NCI-H526 treated with DMSO at 0.1 percent for 48 hours (cell line): ENCODE measurements at regions not wholly inside any gene's neighbourhood (a gene's known extent, or its start where the extent isn't known, plus 50 kb on each side); places are given as distances from the start of the nearest gene placed in this dataset.

ENCODE experiments used
- DNase-seq: peaks from one replicate; lab custom pipeline; 2025; lab: John Stamatoyannopoulos, UW

DNA sequence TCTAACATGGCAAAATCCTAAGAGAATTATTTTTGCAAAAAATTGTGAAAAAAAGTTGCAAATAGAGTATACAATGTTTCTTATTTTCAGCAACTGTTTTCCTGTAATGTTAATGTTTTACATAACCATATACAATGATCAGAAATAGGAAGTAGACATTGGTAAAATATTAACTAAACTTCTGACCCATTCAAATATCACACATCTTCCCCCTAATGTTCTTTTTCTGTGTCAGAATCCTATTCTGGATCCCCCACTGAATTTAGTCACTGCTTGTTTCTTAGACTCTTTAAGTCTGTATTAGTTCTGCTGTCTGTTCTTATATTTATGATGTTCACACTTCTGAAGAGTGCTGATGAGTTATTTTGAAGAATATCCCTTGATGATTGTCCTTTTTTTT lies 62.0 kb downstream of the HFE start:
- no peak for DNase-seq

DNA sequence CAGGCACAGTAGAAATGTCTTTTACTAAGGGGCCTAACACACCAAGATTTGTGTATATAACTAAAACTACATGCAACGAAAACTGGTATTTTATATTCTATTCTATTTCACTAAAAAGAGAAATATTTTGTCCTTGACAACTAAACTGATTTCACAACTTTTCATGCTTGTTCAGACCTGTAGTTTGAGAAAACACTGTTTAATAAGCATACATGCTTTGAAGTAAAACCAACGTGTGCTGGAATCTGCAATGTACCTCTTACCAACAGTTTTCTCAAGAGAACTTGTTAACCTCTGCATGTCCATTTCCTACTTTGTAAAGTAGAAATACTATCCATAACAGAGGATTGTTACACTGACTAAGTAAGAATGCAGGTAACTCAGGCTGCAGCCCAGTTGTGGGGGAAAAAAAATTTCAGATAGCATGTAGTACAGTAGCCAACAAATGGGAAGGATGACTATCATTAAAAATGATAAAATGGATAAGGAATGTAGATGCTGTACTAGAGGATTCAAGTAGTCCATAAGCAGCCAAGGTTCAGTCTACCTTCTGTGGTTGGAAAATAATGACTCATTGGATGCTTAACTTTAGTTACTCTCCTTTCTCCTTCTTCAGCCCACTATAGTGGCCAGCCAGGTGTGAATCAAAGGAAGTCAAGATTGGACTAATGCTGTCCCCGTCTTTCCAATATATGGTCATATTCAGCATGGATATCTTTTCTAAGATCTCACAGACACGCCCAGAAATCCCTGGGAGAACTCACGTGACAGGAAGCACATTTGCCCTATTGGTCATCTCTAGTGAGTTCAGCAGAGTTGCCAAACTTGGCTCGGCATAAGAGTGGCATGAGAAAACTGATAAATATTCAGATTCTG lies 65.2 kb downstream of the HFE start:
- no peak for DNase-seq

DNA sequence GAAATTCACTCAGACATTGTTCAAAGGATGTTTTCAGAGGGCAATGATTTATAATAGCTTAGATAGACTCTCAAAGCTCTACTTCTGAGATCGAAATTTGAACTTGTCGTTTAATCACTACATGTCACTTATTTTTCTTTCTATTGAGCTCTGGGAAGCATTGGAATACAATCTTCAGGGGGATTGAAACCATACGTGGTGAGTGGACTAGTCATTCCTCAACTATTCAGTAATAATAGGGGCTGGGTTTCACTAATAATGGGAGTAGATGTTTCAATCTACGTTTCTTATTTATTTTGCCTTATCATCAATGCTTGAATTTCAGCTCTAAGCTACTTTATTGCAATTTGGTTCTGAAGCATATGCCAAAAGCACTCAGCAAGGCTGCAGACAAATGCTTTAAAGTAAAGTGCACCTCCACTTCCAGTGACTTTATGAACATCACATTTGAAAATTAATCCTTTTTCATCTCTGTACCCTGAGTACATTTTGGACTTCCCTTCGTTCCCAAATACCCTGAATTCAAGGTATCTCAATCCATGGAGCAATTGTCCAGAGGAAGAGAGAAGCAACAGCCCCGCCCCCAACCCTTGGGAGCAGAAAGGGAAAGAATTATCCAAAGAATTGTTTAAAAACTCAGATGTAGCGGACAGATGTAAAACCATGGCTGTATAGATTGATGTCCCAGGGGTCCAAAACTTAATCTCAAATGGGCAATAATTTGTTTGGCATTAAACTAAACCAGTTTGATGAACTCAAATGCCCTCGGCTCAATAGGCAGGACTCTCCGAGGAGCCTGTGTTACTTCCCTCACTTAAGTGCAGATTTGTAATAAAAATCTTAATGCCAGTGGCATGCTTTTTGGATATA lies 68.1 kb downstream of the HFE start:
- peak; percentile 38 for DNase-seq

DNA sequence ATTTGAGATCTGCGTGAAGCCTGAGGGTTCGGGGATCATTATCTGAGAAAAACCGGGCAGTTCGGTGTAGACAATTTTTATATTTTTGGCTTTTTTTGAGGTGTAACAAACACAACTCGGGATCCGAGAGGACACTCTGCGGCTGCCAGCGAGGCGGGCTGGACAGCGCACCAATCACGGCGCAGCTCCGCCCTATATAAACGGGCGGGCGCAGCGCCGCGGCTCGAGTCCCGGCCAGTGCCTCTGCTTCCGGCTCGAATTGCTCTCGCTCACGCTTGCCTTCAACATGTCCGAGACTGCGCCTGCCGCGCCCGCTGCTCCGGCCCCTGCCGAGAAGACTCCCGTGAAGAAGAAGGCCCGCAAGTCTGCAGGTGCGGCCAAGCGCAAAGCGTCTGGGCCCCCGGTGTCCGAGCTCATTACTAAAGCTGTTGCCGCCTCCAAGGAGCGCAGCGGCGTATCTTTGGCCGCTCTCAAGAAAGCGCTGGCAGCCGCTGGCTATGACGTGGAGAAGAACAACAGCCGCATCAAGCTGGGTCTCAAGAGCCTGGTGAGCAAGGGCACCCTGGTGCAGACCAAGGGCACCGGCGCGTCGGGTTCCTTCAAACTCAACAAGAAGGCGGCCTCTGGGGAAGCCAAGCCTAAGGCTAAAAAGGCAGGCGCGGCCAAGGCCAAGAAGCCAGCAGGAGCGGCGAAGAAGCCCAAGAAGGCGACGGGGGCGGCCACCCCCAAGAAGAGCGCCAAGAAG lies 69.0 kb downstream of the HFE start:
- DNase-seq: peak; percentile 74

DNA sequence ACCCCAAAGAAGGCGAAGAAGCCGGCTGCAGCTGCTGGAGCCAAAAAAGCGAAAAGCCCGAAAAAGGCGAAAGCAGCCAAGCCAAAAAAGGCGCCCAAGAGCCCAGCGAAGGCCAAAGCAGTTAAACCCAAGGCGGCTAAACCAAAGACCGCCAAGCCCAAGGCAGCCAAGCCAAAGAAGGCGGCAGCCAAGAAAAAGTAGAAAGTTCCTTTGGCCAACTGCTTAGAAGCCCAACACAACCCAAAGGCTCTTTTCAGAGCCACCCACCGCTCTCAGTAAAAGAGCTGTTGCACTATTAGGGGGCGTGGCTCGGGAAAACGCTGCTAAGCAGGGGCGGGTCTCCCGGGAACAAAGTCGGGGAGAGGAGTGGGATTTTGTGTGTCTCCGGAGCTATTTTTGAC lies 69.6 kb downstream of the HFE start:
- peak; percentile 64 for DNase-seq

DNA sequence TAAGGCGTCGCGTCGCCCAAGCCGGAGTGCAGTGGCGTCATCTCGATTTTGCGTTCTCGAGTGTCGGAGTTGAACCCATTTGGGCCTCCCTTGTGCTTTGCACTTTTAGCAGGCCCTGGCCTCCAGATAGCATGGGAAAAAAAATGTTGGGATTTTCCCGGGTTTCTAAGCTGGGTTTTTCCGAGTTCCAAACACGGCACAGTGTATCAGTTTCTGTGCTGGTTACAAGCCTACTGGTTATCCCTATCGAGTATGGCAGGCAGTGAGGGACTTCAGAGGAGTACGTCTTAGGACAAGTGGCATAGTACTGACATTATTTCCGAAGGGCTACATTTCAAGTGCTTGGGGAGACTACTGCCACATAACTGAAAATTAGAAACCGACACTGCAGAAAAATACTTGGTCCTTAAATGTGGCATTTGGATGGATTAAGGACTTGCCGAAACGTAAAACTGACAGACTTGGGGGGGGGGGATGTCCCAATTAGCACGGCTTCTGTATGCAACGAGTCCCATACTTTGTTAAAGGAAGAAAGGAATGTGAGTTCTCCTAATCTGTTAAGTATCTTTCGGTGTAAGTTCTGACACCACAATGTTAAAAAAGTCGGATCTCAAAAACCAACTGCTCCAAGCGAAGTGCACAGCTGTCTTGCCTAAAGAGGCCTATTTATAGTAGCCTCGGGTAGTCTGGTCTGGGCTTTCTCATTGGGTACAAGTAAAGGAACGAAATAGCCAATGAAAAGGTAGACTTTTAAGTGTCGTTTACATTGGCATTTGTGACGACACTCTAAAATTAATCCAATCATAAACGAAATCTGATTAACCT lies 70.2 kb downstream of the HFE start:
- DNase-seq: peak; percentile 99

DNA sequence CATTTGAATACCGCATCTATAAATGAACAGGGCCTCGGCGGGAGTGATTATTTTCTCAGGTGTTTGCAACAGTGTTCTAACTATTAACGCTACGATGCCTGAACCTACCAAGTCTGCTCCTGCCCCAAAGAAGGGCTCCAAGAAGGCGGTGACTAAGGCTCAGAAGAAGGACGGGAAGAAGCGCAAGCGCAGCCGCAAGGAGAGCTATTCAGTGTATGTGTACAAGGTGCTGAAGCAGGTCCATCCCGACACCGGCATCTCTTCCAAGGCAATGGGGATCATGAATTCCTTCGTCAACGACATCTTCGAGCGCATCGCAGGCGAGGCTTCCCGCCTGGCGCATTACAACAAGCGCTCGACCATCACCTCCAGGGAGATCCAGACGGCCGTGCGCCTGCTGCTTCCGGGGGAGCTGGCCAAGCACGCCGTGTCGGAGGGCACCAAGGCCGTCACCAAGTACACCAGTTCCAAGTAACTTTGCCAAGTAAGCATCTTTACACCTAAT lies 70.9 kb downstream of the HFE start:
- no peak for DNase-seq

DNA sequence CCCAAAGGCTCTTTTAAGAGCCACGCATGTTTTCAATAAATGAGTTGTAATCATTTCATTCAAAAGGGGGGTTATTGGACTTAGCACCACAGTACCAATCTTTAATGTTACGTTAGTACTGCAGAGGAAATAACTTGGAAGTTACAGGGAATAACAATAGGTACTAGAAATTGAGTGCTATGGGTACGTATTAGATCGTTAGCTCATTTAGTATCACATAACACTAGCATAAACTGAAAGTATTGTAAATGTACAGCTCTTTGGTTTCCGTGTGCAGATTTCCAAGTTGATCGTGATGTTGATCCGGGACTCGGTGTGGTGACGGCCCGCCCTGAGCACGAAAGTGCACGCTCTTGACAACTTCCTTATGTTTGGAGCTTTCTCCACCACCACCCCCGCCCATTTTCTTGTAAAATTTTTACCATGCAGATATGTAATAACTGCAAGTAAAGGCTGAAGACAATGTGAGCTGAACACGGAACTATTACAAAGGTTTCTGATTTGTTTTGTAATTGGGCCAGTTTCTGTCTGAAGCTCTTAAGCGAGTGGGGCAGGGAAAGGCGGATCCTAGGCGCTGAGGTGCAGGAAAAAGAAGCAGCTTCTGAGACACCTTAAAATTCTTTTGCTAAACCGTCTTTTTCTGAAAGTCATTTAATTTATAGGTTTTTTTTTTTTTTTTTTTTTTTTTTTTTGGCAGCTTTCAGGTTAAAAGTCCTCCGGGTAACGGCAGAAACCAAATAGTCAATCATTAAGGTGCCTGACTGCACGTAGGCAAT lies 71.5 kb downstream of the HFE start:
- DNase-seq: peak; percentile 47

DNA sequence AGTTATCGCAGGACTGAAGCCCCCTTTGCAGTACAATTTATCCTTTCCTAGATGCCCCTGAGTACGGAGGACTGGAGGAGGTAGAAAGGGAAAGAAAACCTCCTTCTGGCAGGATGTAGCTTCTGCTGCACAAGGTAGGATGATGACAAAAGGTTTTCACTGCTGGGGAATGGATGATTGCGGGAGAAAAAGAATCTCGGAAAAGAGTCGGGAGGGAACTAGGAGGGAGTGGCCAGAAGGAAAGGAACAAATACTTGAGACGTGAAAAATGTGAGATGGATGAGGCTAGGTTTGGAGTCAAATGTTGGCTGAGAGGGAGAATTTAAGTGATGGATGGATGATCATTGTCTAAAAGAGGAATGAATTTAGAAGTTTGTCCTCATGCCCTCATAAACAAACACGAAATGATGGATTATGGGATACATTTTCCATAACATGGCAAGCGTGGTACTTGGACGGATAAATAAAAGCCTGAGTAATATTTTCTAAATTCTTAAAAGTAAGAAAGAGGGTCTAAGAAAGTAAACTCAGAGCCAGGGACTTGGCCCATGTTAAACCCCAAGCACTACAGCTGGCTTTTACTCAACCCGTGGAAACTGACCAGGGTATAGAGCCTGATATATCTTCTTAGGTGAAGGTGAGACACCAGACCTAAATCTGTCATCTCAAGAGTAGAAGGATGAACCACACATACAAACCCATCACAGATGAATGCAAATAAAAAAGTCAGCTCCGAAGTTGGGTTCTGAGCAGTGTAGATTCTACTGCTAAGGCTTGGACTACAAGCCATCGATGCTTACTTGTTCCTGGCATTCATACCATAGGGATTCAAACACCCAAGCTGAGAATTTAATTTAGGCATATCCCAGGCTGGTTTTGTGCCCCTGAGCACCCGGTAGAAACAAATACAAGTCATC lies 72.4 kb downstream of the HFE start:
- peak; percentile 13 for DNase-seq

DNA sequence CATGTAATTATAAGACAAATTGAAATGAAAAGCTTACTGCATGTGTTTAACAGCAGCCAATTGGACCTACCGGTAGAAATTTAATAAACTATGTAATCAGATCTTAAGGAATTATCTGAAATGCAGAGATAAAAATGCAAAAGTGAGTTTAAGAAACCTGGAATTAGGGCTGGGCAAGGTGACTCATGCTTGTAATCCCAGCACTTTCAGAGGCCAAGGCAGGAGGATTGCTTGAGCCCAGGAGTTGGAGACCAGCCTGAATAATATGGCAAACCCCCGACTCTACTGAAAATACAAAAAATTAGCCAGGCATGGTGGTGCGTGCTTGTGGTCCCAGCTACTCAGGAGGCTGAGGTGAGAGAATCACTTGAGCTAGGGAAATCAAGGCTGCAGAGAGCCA lies 74.1 kb downstream of the HFE start:
- DNase-seq: no peak

DNA sequence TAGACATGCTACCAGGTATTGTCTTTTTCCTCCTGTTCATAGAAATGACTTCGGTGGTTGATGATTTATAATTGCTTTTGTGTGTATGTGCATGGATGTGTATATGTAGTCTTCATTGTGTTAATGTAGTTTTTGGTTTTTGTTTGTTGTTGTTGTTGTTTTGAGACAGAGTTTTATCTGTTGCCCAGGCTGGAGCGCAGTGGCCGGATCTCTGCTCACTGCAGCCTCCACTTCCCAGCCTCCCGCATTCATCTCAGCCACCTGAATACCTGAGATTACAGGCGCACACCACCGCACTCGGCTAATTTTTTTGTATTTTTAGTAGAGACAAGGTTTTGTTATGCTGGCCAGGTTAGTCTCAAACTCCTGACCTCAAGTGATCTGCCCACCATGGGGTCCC lies 75.2 kb downstream of the HFE start:
- DNase-seq: no peak

DNA sequence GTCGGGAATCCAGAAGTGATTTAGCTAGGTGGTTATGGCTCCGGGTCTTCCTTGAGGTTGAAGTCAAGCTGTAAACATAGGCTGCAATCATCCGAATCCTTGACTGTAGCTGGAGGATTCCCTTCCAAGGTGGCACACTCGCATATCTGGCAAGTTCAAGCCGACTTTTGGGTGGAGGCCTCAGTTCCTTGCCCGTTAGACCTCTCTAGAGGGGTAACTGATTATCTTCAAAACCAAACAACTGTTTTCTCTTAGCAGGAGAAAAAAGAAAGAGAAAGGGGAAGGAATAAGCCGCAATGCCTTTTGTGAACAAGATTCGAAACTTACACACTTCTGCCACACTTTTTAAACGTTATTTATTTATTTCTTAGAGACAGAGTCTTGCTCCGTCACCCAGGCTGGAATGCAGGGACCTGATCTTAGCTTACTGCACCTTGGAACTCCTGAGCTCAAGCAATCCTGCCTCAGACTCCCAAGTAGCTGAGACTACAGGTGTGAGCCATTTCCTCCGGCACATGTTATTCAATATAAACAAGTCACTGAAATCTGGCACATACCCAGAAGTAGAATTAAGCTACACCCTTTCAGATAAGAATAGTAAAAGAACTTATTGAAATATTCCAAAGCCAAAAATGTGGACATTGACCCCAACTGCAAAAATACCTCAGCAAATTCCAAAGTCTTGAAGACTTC lies 76.3 kb downstream of the HFE start:
- no peak for DNase-seq

DNA sequence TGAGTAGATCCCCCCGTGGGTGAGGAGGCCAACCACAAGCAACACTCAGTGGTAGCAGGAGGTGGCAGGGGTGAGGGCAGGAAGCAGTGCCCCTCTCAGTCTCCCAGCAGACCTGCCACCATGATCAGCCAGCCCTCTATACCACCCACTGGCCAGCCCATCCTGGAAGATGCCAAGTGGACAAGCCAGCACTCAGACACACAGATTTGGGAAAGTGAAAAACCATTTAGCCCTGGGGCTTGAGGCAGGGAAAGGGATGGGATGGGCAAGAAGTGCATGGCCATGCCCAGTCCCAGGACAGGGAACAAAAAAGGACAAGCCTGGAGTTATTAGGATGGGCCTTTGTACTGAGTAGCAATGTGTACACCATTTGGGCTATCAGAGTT lies 76.9 kb downstream of the HFE start:
- DNase-seq: no peak

DNA sequence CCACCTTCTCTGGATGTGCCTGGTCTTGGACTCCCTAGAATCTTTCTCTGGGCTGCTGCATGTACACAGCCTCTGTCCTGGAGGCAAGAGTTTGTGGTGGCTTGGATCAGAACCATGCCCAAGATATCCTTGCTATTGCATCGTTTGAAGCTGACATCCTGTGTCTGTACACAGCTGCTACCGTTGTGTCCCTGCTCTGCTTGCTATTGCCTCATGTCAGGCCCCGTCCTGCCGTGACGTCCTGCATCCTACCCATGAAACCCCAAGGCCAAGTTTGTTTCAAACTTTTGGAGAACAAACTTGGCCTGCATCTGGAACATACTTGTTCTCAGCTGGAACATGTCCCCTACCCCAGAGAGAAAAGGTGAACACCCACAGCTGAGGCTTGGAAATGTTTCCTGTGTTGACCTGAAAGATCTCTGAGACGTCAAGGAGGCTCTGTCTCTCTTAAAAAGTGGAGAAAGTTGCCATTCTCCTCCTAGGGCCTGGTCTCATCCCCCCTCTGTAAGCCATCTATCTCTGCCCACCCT lies 78.1 kb downstream of the HFE start:
- no peak for DNase-seq

DNA sequence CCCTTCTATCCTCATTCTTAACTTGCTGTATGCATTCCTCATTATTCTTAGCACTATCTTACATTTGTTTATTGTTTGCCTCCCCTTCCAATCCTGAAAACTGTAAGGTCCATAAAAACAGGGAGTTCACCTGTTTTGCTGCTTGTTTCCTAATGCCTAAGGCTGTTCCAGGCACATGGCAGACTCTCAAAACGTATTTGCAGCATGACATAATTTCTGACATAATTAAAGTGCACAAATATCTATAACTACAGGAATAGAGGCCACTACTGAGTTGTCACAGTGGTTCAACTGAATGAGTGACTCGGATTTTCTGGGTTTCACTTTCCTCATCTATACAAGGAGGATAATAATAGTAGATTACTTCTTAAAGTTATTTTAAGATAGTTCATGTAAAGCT lies 83.0 kb downstream of the HFE start:
- DNase-seq: no peak

DNA sequence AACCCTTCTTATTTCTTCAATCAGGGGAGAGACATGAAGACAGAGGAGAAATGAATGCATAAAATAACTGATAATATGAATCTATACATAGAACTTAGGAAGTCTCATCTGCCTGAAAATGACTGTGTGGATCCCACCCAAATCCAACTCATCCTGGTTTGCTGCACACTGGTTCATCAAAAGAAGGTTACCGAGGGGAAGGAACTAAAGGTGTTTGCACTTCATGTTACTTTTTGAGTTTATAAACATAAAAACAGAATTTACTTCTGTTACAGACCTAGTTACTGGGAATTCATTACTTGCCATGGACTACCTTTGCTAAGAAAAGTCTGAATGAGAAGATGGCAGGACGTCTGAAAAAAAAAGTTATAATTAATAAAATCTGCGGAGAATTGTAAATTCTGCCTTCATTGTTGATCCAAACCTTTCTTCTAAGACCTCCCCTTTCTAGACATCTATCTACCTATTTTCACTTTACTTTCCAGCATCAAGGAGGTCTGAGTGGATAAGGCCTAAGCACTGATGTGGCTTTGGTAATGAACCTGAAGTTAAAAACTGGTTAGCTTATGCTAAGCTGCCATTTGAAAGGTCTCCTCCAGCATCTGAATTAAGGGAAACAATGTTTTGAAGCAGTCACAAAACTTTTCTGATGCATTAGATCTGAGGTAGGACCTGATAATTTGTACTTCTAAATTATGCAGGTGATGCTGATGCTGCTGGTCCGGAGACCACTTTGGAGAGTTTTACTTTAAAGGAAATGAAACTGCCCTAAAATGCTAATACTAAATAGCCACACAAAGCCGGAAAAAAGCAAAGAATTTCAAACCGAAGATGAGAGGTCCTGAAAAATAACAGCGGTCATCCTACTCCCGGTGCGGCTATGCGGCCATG lies 84.0 kb downstream of the HFE start:
- DNase-seq: no peak

DNA sequence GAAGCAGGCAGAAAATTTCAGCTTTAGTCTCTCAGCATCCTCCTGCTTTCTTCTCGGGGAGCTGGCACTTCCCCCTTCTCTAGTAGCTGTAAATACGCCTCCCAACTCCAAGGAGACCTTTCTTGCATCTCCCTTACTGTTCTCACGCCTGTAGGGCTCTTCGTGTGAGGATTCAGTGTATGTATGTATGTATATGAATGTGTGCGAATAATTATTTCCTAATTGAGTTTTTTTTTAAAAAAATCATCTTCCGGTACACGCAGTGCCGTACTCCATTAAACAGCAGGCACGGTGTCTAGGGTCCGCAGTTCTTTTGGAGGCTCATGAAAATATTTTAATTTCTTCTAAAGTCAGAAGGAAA lies 85.4 kb downstream of the HFE start:
- no peak for DNase-seq

DNA sequence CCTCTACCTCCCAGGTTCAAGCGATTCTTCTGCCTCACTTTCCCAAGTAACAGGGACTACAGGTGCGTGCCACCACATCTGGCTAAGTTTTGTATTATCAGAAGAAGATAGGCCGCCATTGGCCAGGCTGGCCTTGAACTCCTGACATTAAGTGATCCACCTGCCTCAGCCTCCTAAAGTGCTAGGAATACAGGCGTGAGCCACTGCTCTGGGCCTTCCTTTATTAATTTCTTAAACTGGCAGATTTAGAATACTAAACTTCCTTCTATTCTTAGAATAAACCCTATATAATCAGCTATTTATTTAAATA lies 86.6 kb downstream of the HFE start:
- DNase-seq: no peak
